Adrenal gland (tissue), 9 donors: ENCODE measurements at regions not wholly inside any gene's neighbourhood (a gene's known extent, or its start where the extent isn't known, plus 50 kb on each side); places are given as distances from the start of the nearest gene placed in this dataset.

Experiments
- DNase-seq, 7 donors: peaks; one replicate each; pipeline ENCODE4 v3.0.0-alpha.2; 2019 to 2020
- H3K27ac ChIP-seq, 5 donors: fragments of 200-600 bp; sonication (generic) in 4 of 5; 1 replicate in 3 of 5; 2 replicates in 2 of 5; pipeline versions ENCODE4 v1.5.1 to v1.8.0; 2016 to 2020; ENCODE audit warnings: mild to moderate bottlenecking in 1 of 5
- H3K27me3 ChIP-seq: fragments of 200-600 bp; 2 replicates; pipeline ENCODE4 v1.8.0; 2021
- H3K36me3 ChIP-seq, 2 donors: fragments of 200-600 bp; replicated peaks in 1 of 2; 1 replicate in 1 of 2; 2 replicates in 1 of 2; pipeline versions ENCODE4 v1.5.1 to v1.8.0; 2018 to 2022
- H3K4me1 ChIP-seq, 2 donors: fragments of 200-600 bp; replicated peaks in 1 of 2; 1 replicate in 1 of 2; 2 replicates in 1 of 2; pipeline versions ENCODE4 v1.5.1 to v1.8.0; 2018 to 2021
- H3K4me3 ChIP-seq, 4 donors: fragments of 200-600 bp; sonication (generic) in 3 of 4; one replicate each; pipeline ENCODE4 v1.5.1; 2016 to 2018
- H3K9me3 ChIP-seq, 3 donors: fragments of 200-600 bp; sonication (generic) in 1 of 3; replicated peaks in 1 of 3; 1 replicate in 2 of 3; 2 replicates in 1 of 3; pipeline versions ENCODE4 v1.5.1 to v1.8.0; 2016 to 2021
- CTCF ChIP-seq, 6 experiments: fragments of 450-650 bp in 4 of 6; fragments of 200-600 bp in 2 of 6; sonication (generic) in 1 of 6; IDR thresholded peaks; 1 replicate in 5 of 6; 2 replicates in 1 of 6; pipeline versions ENCODE4 v1.5.1 to v1.8.0; 2016 to 2021; ENCODE audit warnings: antibody characterized with exemption in 6 of 6, mild to moderate bottlenecking in 2 of 6, moderate library complexity in 1 of 6
- POLR2A ChIP-seq, 2 donors: fragments of 450-650 bp; IDR thresholded peaks; one replicate each; pipeline ENCODE4 v1.6.1; 2017; ENCODE audit warnings: antibody characterized with exemption in 2 of 2, mild to moderate bottlenecking in 2 of 2, moderate library complexity in 1 of 2
- WGBS, 4 donors: extraction: QIAGEN DNeasy Blood & Tissue Kit in 2 of 4; methylation state at CpG; one replicate each; pipeline versions ENCODE4 v1.1.5 to v1.1.7; 2013 to 2017; 5-methylcytosine and 5-hydroxymethylcytosine counted together
- intact Hi-C, 2 donors: fragments of 100-400 bp; cut with DNase I; formaldehyde crosslinking; loops; one replicate each; pipeline versions ENCODE4 v1.14.1 to v1.15.0; 2022 to 2023
- donor health status: healthy with polysubstance abuse.
- donor health status: Bipolar disorder and iron deficiency.
- donor health status: DM: yes; HTN: yes; CAD: no.
- donor health status: DM: no; HTN: no; CAD: no.
- donor health status: DM: no; HTN: no; CAD: no.

GRCh38 chr17:77363821-77364361 is 223.1 kb downstream of the SEC14L1 start:
- peaks cover 36 to 50% of the 10 kb centered on the region in 2 donors for H3K4me1 ChIP-seq
- intact Hi-C loops: no loop called here
- H3K27me3 ChIP-seq: no peaks in the 10 kb centered on the region
- no peak overlapping the region for H3K4me3 ChIP-seq
- 30 to 40% (median 36%) methylated on average over 16 to 17 of the region's 17 CpGs for WGBS, 4 donors
- peak overlapping the region; percentile 66 to 97 (median 90) for H3K27ac ChIP-seq
- TF ChIP-seq CTCF (IDR thresholded peaks at IDR 0.05) (no peak), POLR2A (IDR thresholded peaks at IDR 0.05) (peak in 1 of 2 donors; percentile 41)
- no peaks in the 10 kb centered on the region for H3K36me3 ChIP-seq
- no peaks in the 10 kb centered on the region for H3K9me3 ChIP-seq
- peak; percentile 68 to 85 (median 81) for DNase-seq

- intact Hi-C loops: no loop called here
- Histone ChIP-seq H3K36me3 (no peaks in the 10 kb centered on the region), H3K9me3 (no peaks in the 10 kb centered on the region), H3K4me3 (no peak overlapping the region), H3K27me3 (no peaks in the 10 kb centered on the region), H3K27ac (peak overlapping the region; percentile 66 to 97 (median 90)), H3K4me1 (peaks cover 36 to 50% of the 10 kb centered on the region in 2 donors)
- peak in 1 of 7 donors; percentile 19 for DNase-seq
- TF ChIP-seq CTCF (IDR thresholded peaks at IDR 0.05) (no peak), POLR2A (IDR thresholded peaks at IDR 0.05) (no peak)
- 47 to 83% (median 73%) methylated on average over 6 to 10 of the region's 10 CpGs for WGBS, 4 donors
These were observed 223.7 kb downstream of the SEC14L1 start for GRCh38 chr17:77364381-77364911.

GRCh38 chr17:77364941-77365583 is 224.3 kb downstream of the SEC14L1 start:
- Histone ChIP-seq H3K4me1 (peaks cover 36 to 50% of the 10 kb centered on the region in 2 donors), H3K27me3 (no peaks in the 10 kb centered on the region), H3K9me3 (no peaks in the 10 kb centered on the region), H3K27ac (peak overlapping the region; percentile 70 to 97 (median 90)), H3K4me3 (no peak overlapping the region), H3K36me3 (no peaks in the 10 kb centered on the region)
- TF ChIP-seq POLR2A (IDR thresholded peaks at IDR 0.05) (no peak), CTCF (IDR thresholded peaks at IDR 0.05) (no peak)
- WGBS, 4 donors: 96 to 99% (median 97%) methylated on average over 8 of the region's 8 CpGs
- DNase-seq: no peak
- intact Hi-C loops: no loop called here

- Histone ChIP-seq H3K27ac (peak overlapping the region; percentile 70 to 97 (median 90)), H3K4me1 (peaks cover 36 to 55% of the 10 kb centered on the region in 2 donors), H3K9me3 (no peaks in the 10 kb centered on the region), H3K36me3 (no peaks in the 10 kb centered on the region), H3K27me3 (no peaks in the 10 kb centered on the region), H3K4me3 (no peak overlapping the region)
- DNase-seq: peak; percentile 80 to 95 (median 90)
- intact Hi-C loops: no loop called here
- TF ChIP-seq CTCF (IDR thresholded peaks at IDR 0.05) (no peak), POLR2A (IDR thresholded peaks at IDR 0.05) (peak; percentile 34 to 82)
- 25 to 40% (median 33%) methylated on average over 9 to 11 of the region's 11 CpGs for WGBS, 4 donors
These were observed 224.9 kb downstream of the SEC14L1 start for GRCh38 chr17:77365584-77366186.
